GM21737 (cell line): ENCODE measurements at regions not wholly inside any gene's neighbourhood (a gene's known extent, or its start where the extent isn't known, plus 50 kb on each side); places are given as distances from the start of the nearest gene placed in this dataset.
"Not testable (repeated sequence)": the region's sequence is repeated elsewhere in the genome, so short reads cannot be mapped to it uniquely, and the experiment has no call there.

ENCODE experiments used
- ATAC-seq: cut with Tn5 transposase; IDR thresholded peaks from one replicate; pipeline ENCODE4 v1.9.1; 2021; ENCODE audit warnings: mild to moderate bottlenecking, moderate library complexity; ENCODE audit not compliant: unreplicated experiment

- not testable (repeated sequence) for ATAC-seq
Measured at GRCh38 chr16:29222008-29222407, 184.5 kb downstream of the NPIPB11 start.

GRCh38 chr16:29221281-29221955, 185.1 kb downstream of the NPIPB11 start:
- not testable (repeated sequence) for ATAC-seq

GRCh38 chr16:29220647-29221191, 185.8 kb downstream of the NPIPB11 start:
- ATAC-seq = not testable (repeated sequence)

- ATAC-seq = not testable (repeated sequence)
Measured at GRCh38 chr16:29219966-29220646, 186.4 kb downstream of the NPIPB11 start.

- not testable (repeated sequence) for ATAC-seq
Measured at GRCh38 chr16:29219562-29219961, 186.9 kb downstream of the NPIPB11 start.

GRCh38 chr16:29218649-29219048, 187.9 kb downstream of the NPIPB11 start:
- not testable (repeated sequence) for ATAC-seq

- not testable (repeated sequence) for ATAC-seq
Measured at GRCh38 chr16:29218171-29218570, 188.3 kb downstream of the NPIPB11 start.

GRCh38 chr16:29217752-29218126, 188.8 kb downstream of the NPIPB11 start:
- ATAC-seq = not testable (repeated sequence)

GRCh38 chr16:29217104-29217751, 189.3 kb downstream of the NPIPB11 start:
- not testable (repeated sequence) for ATAC-seq

GRCh38 chr16:29213770-29214169, 192.7 kb downstream of the NPIPB11 start:
- ATAC-seq = not testable (repeated sequence)

- ATAC-seq = not testable (repeated sequence)
Measured at GRCh38 chr16:29213251-29213650, 193.3 kb downstream of the NPIPB11 start.

- ATAC-seq = not testable (repeated sequence)
Measured at GRCh38 chr16:29212084-29213027, 194.2 kb downstream of the NPIPB11 start.

GRCh38 chr16:29211456-29211855, 195.1 kb downstream of the NPIPB11 start:
- not testable (repeated sequence) for ATAC-seq

- ATAC-seq = not testable (repeated sequence)
Measured at GRCh38 chr16:29210299-29211150, 196.0 kb downstream of the NPIPB11 start.

GRCh38 chr16:29206120-29206519, 200.4 kb downstream of the NPIPB11 start:
- ATAC-seq = not testable (repeated sequence)

GRCh38 chr16:29205151-29205550, 201.4 kb downstream of the NPIPB11 start:
- ATAC-seq = not testable (repeated sequence)

GRCh38 chr16:29204806-29205135, 201.7 kb downstream of the NPIPB11 start:
- ATAC-seq = no peak

- ATAC-seq = not testable (repeated sequence)
Measured at GRCh38 chr16:29203933-29204805, 202.3 kb downstream of the NPIPB11 start.
